ENCODE measurements at regions not wholly inside any gene's neighbourhood (a gene's known extent, or its start where the extent isn't known, plus 50 kb on each side); places are given as distances from the start of the nearest gene placed in this dataset.
"Not testable (repeated sequence)": the region's sequence is repeated elsewhere in the genome, so short reads cannot be mapped to it uniquely, and the experiment has no call there.

GRCh38 chr3:76199382-76199781 is 414.0 kb upstream of the ZNF717 start:
- no peak for DNase-seq (ENCODE audit: low read depth)

- DNase-seq (ENCODE audit: low read depth), result no peak
These were observed 418.2 kb upstream of the ZNF717 start for GRCh38 chr3:76203578-76203977.

- DNase-seq (ENCODE audit: low read depth), result no peak
These were observed 421.0 kb upstream of the ZNF717 start for GRCh38 chr3:76206346-76206745.

- DNase-seq (ENCODE audit: low read depth), result no peak
These were observed 427.3 kb upstream of the ZNF717 start for GRCh38 chr3:76212679-76213078.

- peak; percentile 3 for DNase-seq (ENCODE audit: low read depth)
These were observed 436.9 kb upstream of the ZNF717 start for GRCh38 chr3:76222201-76222600.

GRCh38 chr3:76231258-76231657 is 445.9 kb upstream of the ZNF717 start:
- no peak for DNase-seq (ENCODE audit: low read depth)

- no peak for DNase-seq (ENCODE audit: low read depth)
These were observed 457.8 kb upstream of the ZNF717 start for GRCh38 chr3:76242886-76243753.

- no peak for DNase-seq (ENCODE audit: low read depth)
These were observed 459.7 kb upstream of the ZNF717 start for GRCh38 chr3:76245073-76245472.

GRCh38 chr3:76245622-76246021 is 460.3 kb upstream of the ZNF717 start:
- DNase-seq (ENCODE audit: low read depth), result no peak

GRCh38 chr3:76264496-76264895 is 479.1 kb upstream of the ZNF717 start:
- no peak for DNase-seq (ENCODE audit: low read depth)

- no peak for DNase-seq (ENCODE audit: low read depth)
These were observed 479.6 kb upstream of the ZNF717 start for GRCh38 chr3:76264911-76265310.

GRCh38 chr3:76266511-76266910 is 481.2 kb upstream of the ZNF717 start:
- DNase-seq (ENCODE audit: low read depth), result no peak

- no peak for DNase-seq (ENCODE audit: low read depth)
These were observed 482.6 kb upstream of the ZNF717 start for GRCh38 chr3:76267851-76268380.

GRCh38 chr3:76293856-76294255 is 508.5 kb upstream of the ZNF717 start:
- no peak for DNase-seq (ENCODE audit: low read depth)

GRCh38 chr3:76300746-76301145 is 515.4 kb upstream of the ZNF717 start:
- DNase-seq (ENCODE audit: low read depth), result no peak

GRCh38 chr3:76307556-76307955 is 522.2 kb upstream of the ZNF717 start:
- DNase-seq (ENCODE audit: low read depth), result no peak

- no peak for DNase-seq (ENCODE audit: low read depth)
These were observed 523.2 kb upstream of the ZNF717 start for GRCh38 chr3:76308541-76308940.

GRCh38 chr3:76310089-76310488 is 524.7 kb upstream of the ZNF717 start:
- DNase-seq (ENCODE audit: low read depth), result no peak

GRCh38 chr3:76310667-76311066 is 525.3 kb upstream of the ZNF717 start:
- no peak for DNase-seq (ENCODE audit: low read depth)

- DNase-seq (ENCODE audit: low read depth), result peak; percentile 26
These were observed 526.6 kb upstream of the ZNF717 start for GRCh38 chr3:76311941-76312340.

GRCh38 chr3:76315906-76316305 is 530.6 kb upstream of the ZNF717 start:
- DNase-seq (ENCODE audit: low read depth), result not testable (repeated sequence)

GRCh38 chr3:76321614-76322013 is 536.3 kb upstream of the ZNF717 start:
- no peak for DNase-seq (ENCODE audit: low read depth)

GRCh38 chr3:76324101-76324500 is 538.8 kb upstream of the ZNF717 start:
- peak; percentile 33 for DNase-seq (ENCODE audit: low read depth)

- DNase-seq (ENCODE audit: low read depth), result no peak
These were observed 560.5 kb upstream of the ZNF717 start for GRCh38 chr3:76345878-76346277.
